ENCODE measurements at regions not wholly inside any gene's neighbourhood (a gene's known extent, or its start where the extent isn't known, plus 50 kb on each side); places are given as distances from the start of the nearest gene placed in this dataset.

GRCh38 chr2:5026571-5027234, 665.5 kb upstream of the SOX11 start:
- DNase-seq, result no peak

GRCh38 chr2:5035057-5035488, 657.1 kb upstream of the SOX11 start:
- no peak for DNase-seq

- no peak for DNase-seq
These were observed 655.9 kb upstream of the SOX11 start for GRCh38 chr2:5036256-5036655.

GRCh38 chr2:5039241-5039975, 652.8 kb upstream of the SOX11 start:
- DNase-seq, result no peak

GRCh38 chr2:5040571-5040970, 651.6 kb upstream of the SOX11 start:
- no peak for DNase-seq

GRCh38 chr2:5041501-5041900, 650.7 kb upstream of the SOX11 start:
- no peak for DNase-seq

- no peak for DNase-seq
These were observed 649.3 kb upstream of the SOX11 start for GRCh38 chr2:5042666-5043440.

GRCh38 chr2:5051300-5051699, 640.9 kb upstream of the SOX11 start:
- DNase-seq, result no peak

GRCh38 chr2:5052905-5053304, 639.3 kb upstream of the SOX11 start:
- DNase-seq, result no peak

- DNase-seq, result no peak
These were observed 634.3 kb upstream of the SOX11 start for GRCh38 chr2:5057891-5058351.

GRCh38 chr2:5060956-5061355, 631.2 kb upstream of the SOX11 start:
- no peak for DNase-seq

GRCh38 chr2:5064687-5065086, 627.5 kb upstream of the SOX11 start:
- no peak for DNase-seq

GRCh38 chr2:5067816-5068215, 624.4 kb upstream of the SOX11 start:
- DNase-seq, result no peak

GRCh38 chr2:5070257-5070656, 621.9 kb upstream of the SOX11 start:
- DNase-seq, result no peak

GRCh38 chr2:5074733-5075132, 617.5 kb upstream of the SOX11 start:
- no peak for DNase-seq

- DNase-seq, result no peak
These were observed 615.6 kb upstream of the SOX11 start for GRCh38 chr2:5076599-5076998.

GRCh38 chr2:5077479-5078089, 614.6 kb upstream of the SOX11 start:
- no peak for DNase-seq

GRCh38 chr2:5083402-5083801, 608.8 kb upstream of the SOX11 start:
- no peak for DNase-seq

- no peak for DNase-seq
These were observed 602.8 kb upstream of the SOX11 start for GRCh38 chr2:5089409-5089808.

GRCh38 chr2:5093056-5093455, 599.1 kb upstream of the SOX11 start:
- no peak for DNase-seq

- DNase-seq, result no peak
These were observed 598.7 kb upstream of the SOX11 start for GRCh38 chr2:5093518-5093917.

- DNase-seq, result no peak
These were observed 598.0 kb upstream of the SOX11 start for GRCh38 chr2:5094192-5094591.

GRCh38 chr2:5098286-5098685, 593.9 kb upstream of the SOX11 start:
- no peak for DNase-seq

Data from RPMI8226 (cell line).